Type B pancreatic cell (in vitro differentiated cells): ENCODE measurements at regions not wholly inside any gene's neighbourhood (a gene's known extent, or its start where the extent isn't known, plus 50 kb on each side); places are given as distances from the start of the nearest gene placed in this dataset.
"Not testable (repeated sequence)": the region's sequence is repeated elsewhere in the genome, so short reads cannot be mapped to it uniquely, and the experiment has no call there.

ENCODE experiments used
- DNase-seq: peaks from one replicate; pipeline ENCODE4 v3.0.0; 2021; ENCODE audit warnings: mixed read lengths; ENCODE audit not compliant: unreplicated experiment; ENCODE audit errors: extremely low spot score
- H3K27ac Mint-ChIP-seq: 2 replicates; pipeline ENCODE4 v1.8.0; 2021; ENCODE audit warnings: mild to moderate bottlenecking, mixed read lengths
- H3K27me3 Mint-ChIP-seq: 2 replicates; pipeline ENCODE4 v1.8.0; 2021; ENCODE audit warnings: mixed read lengths
- H3K36me3 Mint-ChIP-seq: 2 replicates; pipeline ENCODE4 v1.8.0; 2021; ENCODE audit warnings: mixed read lengths
- H3K4me1 Mint-ChIP-seq: one replicate; pipeline ENCODE4 v1.8.0; 2021; ENCODE audit warnings: mixed read lengths; ENCODE audit not compliant: unreplicated experiment
- H3K4me3 Mint-ChIP-seq: 2 replicates; pipeline ENCODE4 v1.8.0; 2021; ENCODE audit warnings: mild to moderate bottlenecking, mixed read lengths
- H3K9me3 Mint-ChIP-seq: 2 replicates; pipeline ENCODE4 v1.8.0; 2021; ENCODE audit warnings: mixed read lengths

DNA sequence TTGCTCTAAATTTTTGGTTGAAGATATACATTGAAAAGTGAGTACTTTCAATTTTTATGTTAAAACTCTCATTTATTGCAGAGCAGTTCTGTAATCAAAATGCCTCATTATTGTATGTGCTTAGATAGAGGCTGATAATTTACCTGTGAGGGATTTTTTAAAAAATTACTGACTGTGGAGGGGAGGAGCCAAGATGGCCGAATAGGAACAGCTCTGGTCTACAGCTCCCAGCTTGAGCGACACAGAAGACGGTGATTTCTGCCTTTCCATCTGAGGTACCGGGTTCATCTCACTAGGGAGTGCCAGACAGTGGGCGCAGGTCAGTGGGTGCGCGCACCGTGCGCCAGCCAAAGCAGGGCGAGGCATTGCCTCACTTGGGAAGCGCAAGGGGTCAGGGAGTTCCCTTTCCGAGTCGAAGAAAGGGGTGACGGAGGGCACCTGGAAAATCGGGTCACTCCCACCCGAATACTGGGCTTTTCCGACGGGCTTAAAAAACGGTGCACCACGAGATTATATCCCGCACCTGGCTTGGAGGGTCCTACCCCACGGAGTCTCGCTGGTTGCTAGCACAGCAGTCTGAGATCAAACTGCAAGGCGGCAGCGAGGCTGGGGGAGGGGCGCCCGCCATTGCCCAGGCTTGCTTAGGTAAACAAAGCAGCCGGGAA lies 89.4 kb downstream of the DDX11 start:
- not testable (repeated sequence) for H3K27ac Mint-ChIP-seq, H3K9me3 Mint-ChIP-seq, H3K4me1 Mint-ChIP-seq, H3K36me3 Mint-ChIP-seq, H3K27me3 Mint-ChIP-seq, H3K4me3 Mint-ChIP-seq, DNase-seq

DNA sequence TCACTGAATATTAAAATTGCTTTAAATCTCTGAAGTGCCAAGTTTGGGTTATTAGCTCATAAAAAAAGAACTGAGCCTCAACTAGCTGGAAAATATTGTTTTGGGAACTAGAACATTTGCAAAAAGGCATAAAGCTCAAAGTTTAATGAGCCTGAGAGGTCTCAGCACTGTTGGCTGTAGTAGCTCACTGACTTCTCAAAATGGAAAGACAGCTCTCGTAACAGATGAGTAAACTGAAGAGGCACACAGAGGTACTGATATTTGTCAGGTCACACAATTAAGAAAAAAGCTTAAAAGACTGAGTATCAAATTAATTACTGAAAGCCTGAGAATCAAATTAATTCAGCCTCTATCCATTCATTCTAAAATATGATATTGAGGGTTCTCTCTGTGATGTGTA lies 100.6 kb downstream of the DDX11 start:
- not testable (repeated sequence) for H3K27ac Mint-ChIP-seq, DNase-seq, H3K36me3 Mint-ChIP-seq, H3K27me3 Mint-ChIP-seq, H3K4me1 Mint-ChIP-seq, H3K9me3 Mint-ChIP-seq, H3K4me3 Mint-ChIP-seq

DNA sequence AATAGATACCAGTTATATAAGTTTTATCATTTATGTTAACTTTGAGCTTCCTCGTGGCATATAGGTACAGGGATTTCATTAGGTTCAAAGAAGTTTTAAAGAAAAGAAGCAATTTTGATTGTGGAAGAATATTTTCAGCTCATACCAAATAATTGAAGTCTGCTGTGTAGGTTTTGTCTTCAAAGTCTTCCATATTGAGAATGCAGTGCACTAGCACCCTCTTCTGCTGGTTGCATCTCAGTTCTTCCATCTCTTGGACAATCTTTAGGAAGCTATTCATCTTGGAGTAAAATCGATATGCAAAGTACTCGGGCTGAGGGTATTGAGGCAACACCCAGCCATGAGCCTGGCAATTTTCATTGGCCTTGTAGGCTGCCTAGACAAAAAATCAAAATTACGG lies 103.9 kb downstream of the DDX11 start:
- not testable (repeated sequence) for H3K27ac Mint-ChIP-seq, H3K9me3 Mint-ChIP-seq, DNase-seq, H3K27me3 Mint-ChIP-seq, H3K36me3 Mint-ChIP-seq, H3K4me3 Mint-ChIP-seq, H3K4me1 Mint-ChIP-seq

DNA sequence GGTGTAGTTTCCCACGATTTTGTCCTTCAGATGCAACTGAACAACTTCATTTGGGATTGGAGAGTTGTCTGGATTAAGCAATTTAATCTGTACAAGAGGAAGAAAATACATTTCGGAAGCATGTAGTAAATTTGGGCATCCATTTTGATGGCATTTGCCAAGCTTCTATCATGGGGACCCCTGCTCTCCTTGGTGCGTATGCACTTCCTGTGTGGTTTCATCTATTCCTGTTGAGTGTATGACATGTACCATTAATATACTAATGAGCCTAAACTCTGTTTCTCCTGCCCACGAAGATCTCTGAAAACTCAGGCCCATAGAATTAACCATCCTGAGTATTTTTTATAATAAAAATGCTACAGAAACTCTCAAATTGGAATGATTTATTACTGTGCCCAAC lies 105.2 kb downstream of the DDX11 start:
- not testable (repeated sequence) for H3K4me1 Mint-ChIP-seq, H3K27me3 Mint-ChIP-seq, DNase-seq, H3K27ac Mint-ChIP-seq, H3K4me3 Mint-ChIP-seq, H3K9me3 Mint-ChIP-seq, H3K36me3 Mint-ChIP-seq

DNA sequence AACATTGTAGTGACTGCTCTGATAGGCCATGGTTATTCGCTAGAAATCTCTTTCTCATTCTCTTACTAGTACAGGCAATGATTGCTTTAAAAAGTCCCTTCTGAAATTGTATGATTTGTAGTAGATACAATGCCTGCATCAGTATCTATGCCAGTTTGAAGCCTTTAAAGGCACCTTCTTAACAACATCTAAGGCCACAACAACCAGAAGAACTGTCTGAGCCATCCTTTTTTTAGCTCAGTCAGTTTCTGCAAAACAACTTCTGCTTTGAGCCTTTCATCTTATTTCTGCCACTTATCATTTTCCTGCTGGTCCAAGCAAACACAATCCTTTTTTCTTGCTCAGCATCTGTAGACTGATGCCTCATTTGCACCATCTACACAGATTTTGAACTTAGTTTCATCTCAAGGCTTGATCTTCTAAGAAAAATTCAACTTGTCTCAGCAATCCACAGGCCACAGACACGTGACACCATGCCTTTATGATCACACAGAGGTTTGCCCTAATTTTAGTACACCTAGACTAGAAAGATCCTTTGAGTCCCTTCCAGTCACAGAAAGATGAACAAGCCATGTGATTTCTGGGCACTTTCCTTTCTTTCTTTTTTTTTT lies 106.1 kb downstream of the DDX11 start:
- H3K27me3 Mint-ChIP-seq, H3K9me3 Mint-ChIP-seq, H3K4me1 Mint-ChIP-seq, H3K27ac Mint-ChIP-seq, DNase-seq, H3K36me3 Mint-ChIP-seq, H3K4me3 Mint-ChIP-seq: not testable (repeated sequence)

DNA sequence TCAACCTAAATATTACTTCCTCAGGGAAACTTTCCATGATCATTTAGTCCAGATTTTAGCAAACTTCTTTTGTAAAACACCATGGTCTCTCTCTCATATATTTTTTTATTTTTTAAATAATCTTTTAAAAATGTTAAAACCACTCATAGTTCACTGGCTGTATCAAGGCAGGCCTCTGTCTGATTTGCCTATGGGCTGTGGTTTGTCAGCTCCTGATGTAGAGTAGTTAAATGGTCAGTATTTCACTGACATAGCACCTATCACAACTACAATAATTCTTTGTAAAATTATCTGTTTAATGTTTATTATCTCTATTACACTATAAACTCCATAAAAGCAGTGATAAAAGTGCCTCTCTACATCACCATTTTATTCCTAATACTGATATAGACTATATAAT lies 108.9 kb downstream of the DDX11 start:
- not testable (repeated sequence) for H3K9me3 Mint-ChIP-seq, DNase-seq

DNA sequence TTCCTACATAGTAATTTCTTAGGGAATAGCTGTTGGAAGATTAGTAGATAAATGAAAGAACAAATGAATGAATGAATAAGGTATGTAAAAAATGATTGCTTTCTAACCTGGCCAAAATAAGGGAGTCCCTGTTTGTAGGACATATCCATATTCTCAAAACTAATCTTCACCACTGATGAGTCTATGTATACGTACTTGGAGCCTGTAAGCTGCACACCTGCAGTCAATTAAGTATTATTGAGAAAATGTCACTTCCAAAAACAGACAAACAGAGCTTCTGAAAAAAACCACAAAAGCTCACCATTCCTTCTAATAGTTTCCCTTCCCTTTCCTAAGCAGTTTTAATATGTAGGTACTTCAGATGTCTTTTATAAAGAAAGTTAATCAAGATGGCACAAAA lies 109.4 kb downstream of the DDX11 start:
- H3K4me1 Mint-ChIP-seq, H3K4me3 Mint-ChIP-seq, H3K27ac Mint-ChIP-seq, H3K27me3 Mint-ChIP-seq, H3K36me3 Mint-ChIP-seq, DNase-seq, H3K9me3 Mint-ChIP-seq: not testable (repeated sequence)

More for the DNA sequence above, 108.9 kb downstream of the DDX11 start:
- H3K4me3 Mint-ChIP-seq, H3K27ac Mint-ChIP-seq, H3K4me1 Mint-ChIP-seq, H3K27me3 Mint-ChIP-seq, H3K36me3 Mint-ChIP-seq: not testable (repeated sequence)

DNA sequence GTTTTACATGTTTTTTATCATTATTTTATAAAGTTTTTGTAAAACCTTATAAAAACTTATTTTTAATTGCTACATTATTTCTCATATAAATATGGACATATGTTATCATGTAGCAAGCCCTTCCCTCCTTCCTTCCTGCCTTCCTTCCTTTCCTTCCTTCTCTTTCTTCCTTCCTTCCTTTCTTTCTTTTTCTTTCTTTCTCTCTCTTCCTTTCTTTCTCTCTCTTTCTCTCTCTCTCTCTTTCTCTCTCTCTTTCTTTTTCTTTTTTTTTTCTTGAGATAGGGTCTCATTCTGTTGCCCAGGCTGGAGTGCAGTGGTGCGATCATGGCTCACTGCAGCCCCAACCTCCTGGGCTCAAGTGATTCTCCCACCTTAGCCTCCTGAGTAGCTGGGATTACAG lies 110.2 kb downstream of the DDX11 start:
- not testable (repeated sequence) for H3K4me1 Mint-ChIP-seq, H3K4me3 Mint-ChIP-seq, DNase-seq, H3K9me3 Mint-ChIP-seq, H3K27ac Mint-ChIP-seq, H3K36me3 Mint-ChIP-seq, H3K27me3 Mint-ChIP-seq

DNA sequence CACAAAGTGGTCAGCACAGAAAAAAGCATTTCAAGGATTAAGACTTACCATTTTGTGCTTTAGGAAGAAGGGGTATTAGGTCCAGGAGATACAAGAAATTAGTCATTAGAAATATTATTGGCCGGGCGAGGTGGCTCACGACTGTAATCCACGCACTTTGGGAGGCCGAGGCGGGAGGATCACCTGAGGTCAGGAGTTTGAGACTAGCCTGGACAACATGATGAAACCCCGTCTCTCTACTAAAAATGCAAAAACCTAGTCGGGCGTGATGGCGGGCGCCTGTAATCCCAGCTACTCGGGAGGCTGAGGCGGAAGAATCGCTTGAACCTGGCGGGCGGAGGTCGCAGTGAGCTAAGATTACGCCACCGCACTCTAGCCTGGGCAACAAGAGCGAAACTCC lies 111.0 kb downstream of the DDX11 start:
- H3K27ac Mint-ChIP-seq, H3K4me1 Mint-ChIP-seq, DNase-seq, H3K27me3 Mint-ChIP-seq, H3K9me3 Mint-ChIP-seq, H3K36me3 Mint-ChIP-seq, H3K4me3 Mint-ChIP-seq: not testable (repeated sequence)

DNA sequence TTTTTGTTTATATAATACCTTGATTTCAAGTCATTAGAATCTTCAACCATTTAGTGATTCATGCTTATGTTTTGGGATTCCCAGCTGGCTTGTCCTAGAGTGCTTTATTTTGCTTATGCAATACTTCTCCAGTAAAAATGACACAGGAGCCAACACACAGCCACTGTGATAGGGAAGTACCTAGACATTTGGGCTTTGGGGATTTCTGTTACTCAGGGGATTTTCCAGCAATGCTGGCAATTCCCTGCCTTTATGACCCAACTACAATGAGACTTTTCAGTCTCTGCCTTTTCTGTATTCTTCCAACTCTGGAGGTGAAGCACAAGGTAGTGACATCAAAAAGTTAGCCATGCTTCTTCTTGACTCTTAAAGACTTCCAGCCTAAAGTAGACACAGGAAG lies 119.0 kb downstream of the DDX11 start:
- H3K4me1 Mint-ChIP-seq, DNase-seq, H3K27ac Mint-ChIP-seq, H3K27me3 Mint-ChIP-seq, H3K36me3 Mint-ChIP-seq, H3K4me3 Mint-ChIP-seq, H3K9me3 Mint-ChIP-seq: not testable (repeated sequence)

DNA sequence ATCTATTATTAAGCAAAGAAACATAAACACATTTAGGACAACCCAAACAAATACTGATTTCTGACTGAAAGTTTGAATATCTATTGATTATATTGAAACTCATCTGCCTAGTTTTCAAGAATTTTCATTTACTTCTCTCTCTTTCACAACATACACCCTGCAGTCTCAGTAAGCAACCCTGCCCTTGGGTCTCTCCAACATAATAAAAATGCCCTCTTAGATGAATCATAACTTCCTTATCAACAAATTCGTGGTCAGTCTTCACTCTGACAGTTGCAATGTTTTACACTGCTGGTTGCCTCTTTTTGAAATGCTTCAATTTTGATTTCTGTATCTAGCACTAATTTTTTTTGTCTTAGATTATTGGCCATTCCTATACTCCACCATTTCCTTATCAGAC lies 122.0 kb downstream of the DDX11 start:
- H3K36me3 Mint-ChIP-seq, DNase-seq, H3K4me3 Mint-ChIP-seq, H3K27me3 Mint-ChIP-seq, H3K27ac Mint-ChIP-seq, H3K4me1 Mint-ChIP-seq, H3K9me3 Mint-ChIP-seq: not testable (repeated sequence)

DNA sequence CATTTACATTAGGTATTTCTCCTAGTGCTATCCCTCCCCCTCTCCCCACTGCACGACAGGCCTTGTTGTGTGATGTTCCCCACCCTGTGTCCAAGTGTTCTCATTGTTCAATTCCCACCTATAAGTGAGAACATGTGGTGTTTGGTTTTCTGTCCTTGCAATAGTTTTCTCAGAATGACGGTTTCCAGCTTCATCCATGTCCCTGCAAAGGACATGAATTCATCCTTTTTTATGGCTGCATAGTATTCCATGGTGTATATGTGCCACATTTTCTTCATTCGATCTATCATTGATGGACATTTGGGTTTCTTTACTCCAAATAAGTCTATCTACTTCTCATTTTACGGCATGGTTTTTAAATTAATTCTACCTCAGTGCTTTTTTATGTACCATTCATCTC lies 125.8 kb downstream of the DDX11 start:
- not testable (repeated sequence) for H3K4me1 Mint-ChIP-seq, H3K4me3 Mint-ChIP-seq, DNase-seq, H3K27me3 Mint-ChIP-seq, H3K36me3 Mint-ChIP-seq, H3K9me3 Mint-ChIP-seq, H3K27ac Mint-ChIP-seq
